A549 (cell line): ENCODE measurements at regions not wholly inside any gene's neighbourhood (a gene's known extent, or its start where the extent isn't known, plus 50 kb on each side); places are given as distances from the start of the nearest gene placed in this dataset.

Experiments
- ELK1 ChIP-seq: fragments of 150-350 bp; IDR thresholded peaks from 2 replicates; pipeline ENCODE4 v1.6.1; 2014; ENCODE audit warnings: low read depth, mild to moderate bottlenecking, low read length
- HDAC2 ChIP-seq: fragments of 200-600 bp; sonication (generic); IDR thresholded peaks from 2 replicates; pipeline ENCODE4 v1.6.1; 2016
- JUN ChIP-seq, 2 experiments: fragments of >200 bp; sonication (Bioruptor Twin); formaldehyde crosslinking; IDR thresholded peaks; 2 replicates in 1 of 2; 3 replicates in 1 of 2; pipeline ENCODE4 v1.6.1; 2016 to 2017
- ZFP36 ChIP-seq: fragments of 450-650 bp; IDR thresholded peaks from 2 replicates; pipeline ENCODE4 v1.6.1; 2014; ENCODE audit warnings: borderline replicate concordance; ENCODE audit not compliant: partially characterized antibody

- TF ChIP-seq ELK1, result no peak
- TF ChIP-seq HDAC2, result no peak
- TF ChIP-seq ZFP36, result no peak
- TF ChIP-seq JUN (IDR thresholded peaks at IDR 0.05), result no peak
Observed at GRCh38 chr2:189940913-189941312, 121.6 kb downstream of the MSTN start.
